ES-I3 (cell line): ENCODE measurements at regions not wholly inside any gene's neighbourhood (a gene's known extent, or its start where the extent isn't known, plus 50 kb on each side); places are given as distances from the start of the nearest gene placed in this dataset.
A peak's percentile ranks its signal among the peaks of the same experiment; 100 is the strongest.
"Not testable (repeated sequence)": the region's sequence is repeated elsewhere in the genome, so short reads cannot be mapped to it uniquely, and the experiment has no call there.

Source experiments
- H3K36me3 ChIP-seq: 2 replicates; pipeline ENCODE4 v1.6.1; 2013; ENCODE audit warnings: mild to moderate bottlenecking, low read length, control low read depth, moderate library complexity; ENCODE audit not compliant: insufficient read depth
- H3K4me1 ChIP-seq: 2 replicates; pipeline ENCODE4 v1.6.1; 2013; ENCODE audit warnings: mild to moderate bottlenecking, control low read depth, low read length; ENCODE audit not compliant: insufficient read depth
- H3K9ac ChIP-seq: 2 replicates; pipeline ENCODE4 v1.6.1; 2013; ENCODE audit warnings: low read depth, mild to moderate bottlenecking, low read length, moderate library complexity
- H3K9me3 ChIP-seq: 2 replicates; pipeline ENCODE4 v1.6.1; 2013; ENCODE audit warnings: mild to moderate bottlenecking, low read length, moderate library complexity; ENCODE audit not compliant: control insufficient read depth, insufficient read depth

GRCh38 chr3:82000773-82001172, 239.3 kb upstream of the GBE1 start:
- H3K36me3 ChIP-seq, result no peaks in the 10 kb centered on the region
- H3K9ac ChIP-seq, result no peak overlapping the region
- no peaks in the 10 kb centered on the region for H3K9me3 ChIP-seq
- H3K4me1 ChIP-seq, result peaks cover 12% of the 10 kb centered on the region

- Histone ChIP-seq H3K9me3 (no peaks in the 10 kb centered on the region), H3K9ac (no peak overlapping the region), H3K4me1 (peaks cover 9% of the 10 kb centered on the region), H3K36me3 (no peaks in the 10 kb centered on the region)
Observed at GRCh38 chr3:82000350-82000749, 238.9 kb upstream of the GBE1 start.

GRCh38 chr3:81998907-81999306, 237.5 kb upstream of the GBE1 start:
- no peaks in the 10 kb centered on the region for H3K9me3 ChIP-seq
- H3K4me1 ChIP-seq, result peaks cover 5% of the 10 kb centered on the region
- no peaks in the 10 kb centered on the region for H3K36me3 ChIP-seq
- no peak overlapping the region for H3K9ac ChIP-seq

GRCh38 chr3:81998139-81998755, 236.8 kb upstream of the GBE1 start:
- peaks cover 5% of the 10 kb centered on the region for H3K4me1 ChIP-seq
- no peak overlapping the region for H3K9ac ChIP-seq
- H3K9me3 ChIP-seq, result no peaks in the 10 kb centered on the region
- no peaks in the 10 kb centered on the region for H3K36me3 ChIP-seq

GRCh38 chr3:81997390-81997789, 235.9 kb upstream of the GBE1 start:
- Histone ChIP-seq H3K36me3 (no peaks in the 10 kb centered on the region), H3K9me3 (no peaks in the 10 kb centered on the region), H3K9ac (no peak overlapping the region), H3K4me1 (peaks cover 5% of the 10 kb centered on the region)

GRCh38 chr3:81995329-81995728, 233.9 kb upstream of the GBE1 start:
- no peaks in the 10 kb centered on the region for H3K36me3 ChIP-seq
- 0 out of 2 replicates have a peak, but pooled peaks cover under 1% of the 10 kb centered on the region for H3K4me1 ChIP-seq
- no peaks in the 10 kb centered on the region for H3K9me3 ChIP-seq
- no peak overlapping the region for H3K9ac ChIP-seq

GRCh38 chr3:81989758-81990157, 228.3 kb upstream of the GBE1 start:
- H3K9me3 ChIP-seq, result no peaks in the 10 kb centered on the region
- H3K36me3 ChIP-seq, result no peaks in the 10 kb centered on the region
- H3K4me1 ChIP-seq, result peaks cover 11% of the 10 kb centered on the region; the same call in 1 of the 2 replicates
- no peak overlapping the region for H3K9ac ChIP-seq

GRCh38 chr3:81989274-81989673, 227.8 kb upstream of the GBE1 start:
- Histone ChIP-seq H3K9ac (no peak overlapping the region), H3K9me3 (no peaks in the 10 kb centered on the region), H3K4me1 (peaks cover 11% of the 10 kb centered on the region; the same call in 1 of the 2 replicates), H3K36me3 (no peaks in the 10 kb centered on the region)

GRCh38 chr3:81987412-81987811, 226.0 kb upstream of the GBE1 start:
- H3K4me1 ChIP-seq, result peaks cover 11% of the 10 kb centered on the region; the same call in 1 of the 2 replicates
- not testable (repeated sequence) for H3K9ac ChIP-seq, H3K9me3 ChIP-seq, H3K36me3 ChIP-seq

GRCh38 chr3:81985996-81986723, 224.7 kb upstream of the GBE1 start:
- H3K4me1 ChIP-seq, result peaks cover 11% of the 10 kb centered on the region; the same call in 1 of the 2 replicates
- no peaks in the 10 kb centered on the region for H3K9me3 ChIP-seq
- H3K36me3 ChIP-seq, result no peaks in the 10 kb centered on the region
- peak overlapping the region; percentile 20; the same call in 1 of the 2 replicates for H3K9ac ChIP-seq

GRCh38 chr3:81983382-81983781, 221.9 kb upstream of the GBE1 start:
- Histone ChIP-seq H3K9ac (no peak overlapping the region), H3K9me3 (no peaks in the 10 kb centered on the region), H3K4me1 (peaks cover 6% of the 10 kb centered on the region; the same call in 1 of the 2 replicates), H3K36me3 (no peaks in the 10 kb centered on the region)

- Histone ChIP-seq H3K4me1 (peaks cover 6% of the 10 kb centered on the region; the same call in 1 of the 2 replicates), H3K9me3 (no peaks in the 10 kb centered on the region), H3K9ac (no peak overlapping the region), H3K36me3 (no peaks in the 10 kb centered on the region)
Observed at GRCh38 chr3:81980596-81981494, 219.4 kb upstream of the GBE1 start.

- Histone ChIP-seq H3K4me1 (peaks cover 11% of the 10 kb centered on the region; the same call in 1 of the 2 replicates), H3K36me3 (no peaks in the 10 kb centered on the region; the same call in 1 of the 2 replicates), H3K9ac (no peak overlapping the region), H3K9me3 (no peaks in the 10 kb centered on the region; the same call in 1 of the 2 replicates)
Observed at GRCh38 chr3:81974751-81975150, 213.3 kb upstream of the GBE1 start.

- H3K9ac ChIP-seq, result no peak overlapping the region
- no peaks in the 10 kb centered on the region; the same call in 1 of the 2 replicates for H3K9me3 ChIP-seq
- H3K4me1 ChIP-seq, result peaks cover 18% of the 10 kb centered on the region
- H3K36me3 ChIP-seq, result no peaks in the 10 kb centered on the region
Observed at GRCh38 chr3:81968658-81969057, 207.2 kb upstream of the GBE1 start.
